ENCODE measurements at regions not wholly inside any gene's neighbourhood (a gene's known extent, or its start where the extent isn't known, plus 50 kb on each side); places are given as distances from the start of the nearest gene placed in this dataset.

DNA sequence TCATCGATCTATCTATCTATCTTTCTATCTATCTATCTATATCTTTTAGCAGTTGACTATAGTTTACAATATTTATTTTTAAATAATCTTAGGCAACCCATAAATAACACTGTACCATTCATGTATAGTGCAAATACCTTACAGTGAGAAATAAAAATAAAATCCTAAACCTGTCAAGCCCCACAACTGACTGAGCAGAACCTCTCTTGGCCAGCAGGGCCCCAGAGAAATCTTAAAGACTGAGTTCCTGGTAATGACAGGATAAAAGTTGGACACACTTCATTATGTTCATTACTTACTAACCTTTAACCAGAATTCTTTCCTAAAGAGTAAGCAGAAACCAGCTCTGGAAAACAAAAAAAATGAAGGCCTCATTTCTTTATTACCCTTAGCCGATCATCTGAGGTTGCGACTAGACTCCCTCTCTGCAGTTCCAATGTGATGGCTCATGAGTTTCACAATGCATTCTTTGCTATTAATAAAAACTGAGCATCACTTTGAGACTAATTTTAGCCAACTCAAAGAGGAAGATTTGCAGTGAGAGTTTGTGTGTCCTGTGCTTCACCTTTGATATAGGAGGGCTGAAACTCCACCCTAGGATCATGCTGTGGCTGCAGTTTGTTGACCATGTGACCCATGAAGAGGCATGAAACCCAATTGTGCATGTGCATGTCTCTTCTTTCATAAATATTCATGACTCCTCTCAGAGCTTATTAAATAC lies 1072.0 kb downstream of the NSUN3 start:
- Histone ChIP-seq H3K9me3 (ENCODE audit: control insufficient read depth, low read depth, low read length) (no peaks in the 10 kb centered on the region), H3K4me3 (ENCODE audit: low read length) (no peak overlapping the region), H3K4me1 (ENCODE audit: control insufficient read depth, low read depth, low read length) (no peaks in the 10 kb centered on the region), H3K9ac (ENCODE audit: low read length) (no peak overlapping the region), H3K27ac (ENCODE audit: low read length) (no peak overlapping the region), H3K36me3 (ENCODE audit: control insufficient read depth, low read depth, low read length) (no peaks in the 10 kb centered on the region), H3K27me3 (ENCODE audit: control insufficient read depth, insufficient read depth, low read length) (no peaks in the 10 kb centered on the region)

DNA sequence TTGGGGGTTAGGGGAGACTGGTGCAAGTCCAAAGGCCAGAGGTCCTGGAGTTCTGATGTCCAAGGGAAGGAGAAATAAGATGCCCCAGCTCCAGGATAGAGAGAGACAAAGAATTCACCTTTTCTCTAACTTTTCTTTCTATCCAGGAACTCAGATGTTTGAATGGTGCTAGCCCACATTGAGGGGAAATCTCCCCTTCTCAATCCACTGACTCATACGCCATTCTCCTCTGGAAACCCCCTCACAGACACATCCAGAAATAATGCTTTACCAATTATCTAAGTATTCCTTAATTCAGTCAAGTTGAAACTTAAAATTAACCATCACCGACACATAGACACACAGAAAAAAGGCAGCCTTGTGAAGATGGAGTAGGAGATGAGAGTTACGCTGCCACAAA lies 1085.2 kb downstream of the NSUN3 start:
- no peaks in the 10 kb centered on the region for H3K27me3 ChIP-seq (ENCODE audit: control insufficient read depth, insufficient read depth, low read length)
- peaks cover 13% of the 10 kb centered on the region for H3K4me1 ChIP-seq (ENCODE audit: control insufficient read depth, low read depth, low read length)
- no peak overlapping the region for H3K4me3 ChIP-seq (ENCODE audit: low read length)
- no peaks in the 10 kb centered on the region for H3K9me3 ChIP-seq (ENCODE audit: control insufficient read depth, low read depth, low read length)
- no peaks in the 10 kb centered on the region for H3K36me3 ChIP-seq (ENCODE audit: control insufficient read depth, low read depth, low read length)
- H3K27ac ChIP-seq (ENCODE audit: low read length) = no peak overlapping the region
- H3K9ac ChIP-seq (ENCODE audit: low read length) = no peak overlapping the region

DNA sequence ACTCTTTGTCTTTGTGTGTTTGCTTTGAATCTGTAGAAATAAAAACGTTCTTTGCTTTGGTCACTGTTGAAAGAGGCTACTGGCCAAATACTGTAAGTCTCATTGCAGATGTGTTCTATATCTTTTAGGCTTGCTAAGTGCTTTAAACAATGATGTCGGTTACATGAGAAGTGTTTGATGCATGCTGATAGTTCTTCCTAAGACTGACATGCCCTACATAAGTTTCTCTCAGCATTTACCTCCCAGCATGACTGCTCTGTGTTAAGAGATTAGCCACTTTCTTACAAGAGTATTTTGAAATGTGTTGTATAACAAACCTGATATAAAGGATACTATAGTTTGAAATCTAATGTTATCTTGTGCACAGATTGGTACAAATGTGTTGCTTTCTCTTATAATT lies 1088.7 kb downstream of the NSUN3 start:
- no peak overlapping the region for H3K4me3 ChIP-seq (ENCODE audit: low read length)
- H3K9ac ChIP-seq (ENCODE audit: low read length) = no peak overlapping the region
- no peaks in the 10 kb centered on the region for H3K9me3 ChIP-seq (ENCODE audit: control insufficient read depth, low read depth, low read length)
- peaks cover 7% of the 10 kb centered on the region for H3K4me1 ChIP-seq (ENCODE audit: control insufficient read depth, low read depth, low read length)
- H3K27ac ChIP-seq (ENCODE audit: low read length) = no peak overlapping the region
- no peaks in the 10 kb centered on the region for H3K27me3 ChIP-seq (ENCODE audit: control insufficient read depth, insufficient read depth, low read length)
- H3K36me3 ChIP-seq (ENCODE audit: control insufficient read depth, low read depth, low read length) = no peaks in the 10 kb centered on the region

DNA sequence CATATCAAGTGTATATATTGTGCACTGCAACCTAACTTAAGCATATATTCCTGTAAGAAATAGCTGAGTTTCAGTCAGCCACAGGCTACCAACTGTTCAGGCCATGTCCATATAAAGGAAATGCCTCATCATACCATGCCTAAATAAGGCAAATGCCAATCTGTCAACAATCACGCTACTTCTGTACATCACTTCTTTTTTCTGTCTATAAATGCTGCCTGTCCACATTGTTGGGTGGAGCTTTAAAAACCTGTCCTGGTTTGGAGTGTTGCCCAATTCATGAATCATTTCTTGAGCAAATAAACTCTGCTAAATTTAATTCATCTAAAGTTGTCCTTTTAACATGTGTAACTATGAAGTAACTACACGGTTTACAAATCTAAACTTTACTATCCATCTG lies 1091.9 kb downstream of the NSUN3 start:
- Histone ChIP-seq H3K4me1 (ENCODE audit: control insufficient read depth, low read depth, low read length) (peaks cover 7% of the 10 kb centered on the region), H3K27ac (ENCODE audit: low read length) (no peak overlapping the region), H3K36me3 (ENCODE audit: control insufficient read depth, low read depth, low read length) (no peaks in the 10 kb centered on the region), H3K9ac (ENCODE audit: low read length) (no peak overlapping the region), H3K9me3 (ENCODE audit: control insufficient read depth, low read depth, low read length) (no peaks in the 10 kb centered on the region), H3K27me3 (ENCODE audit: control insufficient read depth, insufficient read depth, low read length) (no peaks in the 10 kb centered on the region), H3K4me3 (ENCODE audit: low read length) (no peak overlapping the region)

DNA sequence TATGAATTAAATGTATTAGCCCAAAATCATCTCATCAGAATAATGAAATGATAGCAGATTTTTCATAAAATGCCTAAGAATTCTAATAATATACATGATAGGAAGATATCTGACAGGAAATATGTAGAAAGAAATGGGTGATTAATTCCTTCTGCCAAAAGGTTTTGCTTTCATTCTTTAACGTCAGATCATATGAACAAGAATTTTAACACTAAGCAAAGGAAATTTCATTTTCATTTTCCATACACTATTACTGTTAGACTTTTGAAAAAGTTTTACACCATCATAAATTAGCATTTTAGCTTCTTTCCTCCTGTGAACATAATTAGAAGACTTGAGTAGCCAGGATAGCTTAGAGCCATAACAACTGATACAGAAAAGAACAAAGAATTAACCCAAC lies 1099.9 kb downstream of the NSUN3 start:
- Histone ChIP-seq H3K27me3 (ENCODE audit: control insufficient read depth, insufficient read depth, low read length) (no peaks in the 10 kb centered on the region), H3K4me1 (ENCODE audit: control insufficient read depth, low read depth, low read length) (no peaks in the 10 kb centered on the region), H3K4me3 (ENCODE audit: low read length) (no peak overlapping the region), H3K27ac (ENCODE audit: low read length) (no peak overlapping the region), H3K36me3 (ENCODE audit: control insufficient read depth, low read depth, low read length) (no peaks in the 10 kb centered on the region), H3K9ac (ENCODE audit: low read length) (no peak overlapping the region), H3K9me3 (ENCODE audit: control insufficient read depth, low read depth, low read length) (no peaks in the 10 kb centered on the region)

DNA sequence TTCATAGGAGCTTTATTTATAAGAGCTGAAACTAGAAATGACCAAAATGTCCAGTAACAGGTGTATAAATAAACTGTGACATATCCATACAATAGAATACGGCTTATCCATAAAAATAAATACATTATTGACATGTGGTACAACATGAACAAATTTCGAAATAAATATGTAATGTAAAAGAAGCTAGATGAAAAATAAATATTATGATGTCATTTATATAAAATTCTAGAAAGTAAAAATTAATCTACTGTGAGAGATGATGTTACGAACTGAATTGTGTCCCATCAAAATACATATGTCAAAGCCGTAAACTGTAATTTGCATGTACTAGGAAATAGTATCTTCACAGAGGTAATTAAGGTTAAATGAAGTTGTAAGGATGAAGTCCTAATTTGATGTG lies 1104.9 kb downstream of the NSUN3 start:
- no peaks in the 10 kb centered on the region for H3K36me3 ChIP-seq (ENCODE audit: control insufficient read depth, low read depth, low read length)
- H3K27me3 ChIP-seq (ENCODE audit: control insufficient read depth, insufficient read depth, low read length) = no peaks in the 10 kb centered on the region
- H3K4me1 ChIP-seq (ENCODE audit: control insufficient read depth, low read depth, low read length) = peaks cover 1% of the 10 kb centered on the region
- no peaks in the 10 kb centered on the region for H3K9me3 ChIP-seq (ENCODE audit: control insufficient read depth, low read depth, low read length)
- no peak overlapping the region for H3K4me3 ChIP-seq (ENCODE audit: low read length)
- H3K9ac ChIP-seq (ENCODE audit: low read length) = no peak overlapping the region
- no peak overlapping the region for H3K27ac ChIP-seq (ENCODE audit: low read length)

DNA sequence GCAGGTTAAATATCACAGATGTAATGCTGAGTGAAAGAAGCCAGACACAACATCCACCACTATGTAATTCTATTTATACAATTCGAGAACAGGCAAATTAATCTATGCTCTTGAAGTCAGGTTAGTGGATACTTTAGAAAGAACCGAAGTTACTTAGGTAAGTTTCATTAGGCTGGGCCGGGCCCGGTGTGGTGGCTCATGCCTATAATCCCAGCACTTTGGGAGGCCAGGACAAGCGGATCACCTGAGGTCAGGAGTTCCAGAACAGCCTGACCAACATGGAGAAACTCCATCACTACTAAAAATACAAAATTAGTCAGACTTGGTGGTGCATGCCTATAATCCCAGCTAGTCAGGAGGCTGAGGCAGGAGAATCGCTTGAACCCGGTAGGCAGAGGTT lies 1105.7 kb downstream of the NSUN3 start:
- Histone ChIP-seq H3K9ac (ENCODE audit: low read length) (no peak overlapping the region), H3K4me1 (ENCODE audit: control insufficient read depth, low read depth, low read length) (peaks cover 3% of the 10 kb centered on the region), H3K9me3 (ENCODE audit: control insufficient read depth, low read depth, low read length) (no peaks in the 10 kb centered on the region), H3K27ac (ENCODE audit: low read length) (no peak overlapping the region), H3K4me3 (ENCODE audit: low read length) (no peak overlapping the region), H3K36me3 (ENCODE audit: control insufficient read depth, low read depth, low read length) (no peaks in the 10 kb centered on the region), H3K27me3 (ENCODE audit: control insufficient read depth, insufficient read depth, low read length) (no peaks in the 10 kb centered on the region)

DNA sequence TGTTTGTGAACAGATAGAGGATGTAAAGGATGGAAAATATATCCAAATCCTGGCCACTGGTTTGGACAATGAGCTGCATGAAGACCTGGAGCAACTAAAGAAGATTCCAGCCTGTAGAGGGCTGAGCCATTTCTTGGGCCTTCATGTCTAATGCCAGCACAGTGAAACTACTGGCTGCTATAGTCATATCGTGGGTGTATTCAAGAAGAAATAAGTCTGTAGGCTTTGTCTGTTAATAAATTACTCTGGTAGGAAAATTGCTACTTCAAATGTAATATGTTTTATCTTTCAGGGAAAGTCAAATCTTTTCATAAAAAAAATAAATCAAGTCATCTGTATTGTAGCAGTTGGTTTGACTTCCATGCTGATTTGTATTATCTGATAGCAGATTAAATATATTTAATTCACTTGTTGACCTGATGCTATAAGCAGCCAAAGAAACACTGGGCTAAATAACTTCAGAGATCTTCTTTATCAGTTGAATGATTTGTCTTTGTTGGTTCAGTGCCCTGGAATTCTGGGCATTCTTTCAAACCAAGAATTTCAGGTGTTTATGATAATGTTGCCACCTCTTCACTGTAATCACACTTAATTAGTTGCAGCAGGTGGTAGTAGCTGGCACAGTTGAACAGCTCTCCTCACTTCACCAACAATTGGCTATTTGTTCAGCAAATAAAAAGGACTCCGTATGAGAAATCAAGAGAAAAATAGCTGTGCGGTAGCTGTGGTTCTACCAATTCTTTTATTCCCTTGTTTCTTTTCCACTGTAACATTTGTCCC lies 1109.5 kb downstream of the NSUN3 start:
- Histone ChIP-seq H3K4me3 (ENCODE audit: low read length) (no peak overlapping the region), H3K9me3 (ENCODE audit: control insufficient read depth, low read depth, low read length) (no peaks in the 10 kb centered on the region), H3K27ac (ENCODE audit: low read length) (no peak overlapping the region), H3K9ac (ENCODE audit: low read length) (no peak overlapping the region), H3K4me1 (ENCODE audit: control insufficient read depth, low read depth, low read length) (peaks cover 3% of the 10 kb centered on the region), H3K36me3 (ENCODE audit: control insufficient read depth, low read depth, low read length) (no peaks in the 10 kb centered on the region), H3K27me3 (ENCODE audit: control insufficient read depth, insufficient read depth, low read length) (no peaks in the 10 kb centered on the region)

DNA sequence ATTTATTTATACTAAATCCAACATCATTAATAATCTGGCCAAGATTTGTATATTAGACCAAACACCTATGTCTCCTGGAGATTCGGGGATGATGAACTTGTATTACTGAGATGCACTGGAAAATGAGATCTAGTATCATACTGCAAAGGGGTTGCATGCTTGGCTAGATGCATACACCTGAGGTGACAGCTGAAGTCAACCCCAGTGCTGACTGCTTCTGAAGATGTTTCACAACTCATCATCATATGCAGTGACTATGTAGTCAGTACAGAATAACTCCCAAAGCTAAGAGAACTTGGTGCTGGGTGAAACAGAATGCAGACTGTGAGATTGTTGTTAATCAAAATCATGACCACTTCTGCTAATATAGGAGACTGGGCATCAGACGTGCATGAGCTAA lies 1114.2 kb downstream of the NSUN3 start:
- Histone ChIP-seq H3K27ac (ENCODE audit: low read length) (no peak overlapping the region), H3K4me3 (ENCODE audit: low read length) (no peak overlapping the region), H3K9me3 (ENCODE audit: control insufficient read depth, low read depth, low read length) (no peaks in the 10 kb centered on the region), H3K9ac (ENCODE audit: low read length) (no peak overlapping the region), H3K36me3 (ENCODE audit: control insufficient read depth, low read depth, low read length) (no peaks in the 10 kb centered on the region), H3K4me1 (ENCODE audit: control insufficient read depth, low read depth, low read length) (peaks cover 3% of the 10 kb centered on the region), H3K27me3 (ENCODE audit: control insufficient read depth, insufficient read depth, low read length) (no peaks in the 10 kb centered on the region)

DNA sequence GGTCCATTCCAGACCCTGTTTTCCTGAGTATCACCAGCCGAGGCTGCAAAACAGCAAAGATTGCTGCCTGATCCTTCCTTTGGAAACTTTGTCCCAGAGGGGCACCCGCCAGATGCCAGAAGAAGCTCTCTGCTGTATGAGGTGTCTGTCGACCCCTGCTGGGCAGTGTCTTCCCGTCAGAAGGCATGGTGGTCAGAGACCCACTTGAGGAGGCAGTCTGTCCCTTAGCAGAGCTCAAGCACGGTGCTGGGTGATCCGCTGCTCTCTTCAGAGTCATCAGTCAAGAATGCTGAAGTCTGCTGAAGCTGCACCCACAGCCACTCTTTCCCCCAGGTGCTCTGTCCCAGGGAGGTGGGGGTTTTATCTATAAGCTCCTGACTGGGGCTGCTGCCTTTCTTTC lies 1121.2 kb downstream of the NSUN3 start:
- no peaks in the 10 kb centered on the region for H3K4me1 ChIP-seq (ENCODE audit: control insufficient read depth, low read depth, low read length)
- no peaks in the 10 kb centered on the region for H3K36me3 ChIP-seq (ENCODE audit: control insufficient read depth, low read depth, low read length)
- H3K27me3 ChIP-seq (ENCODE audit: control insufficient read depth, insufficient read depth, low read length) = no peaks in the 10 kb centered on the region
- no peak overlapping the region for H3K27ac ChIP-seq (ENCODE audit: low read length)
- H3K4me3 ChIP-seq (ENCODE audit: low read length) = no peak overlapping the region
- no peaks in the 10 kb centered on the region for H3K9me3 ChIP-seq (ENCODE audit: control insufficient read depth, low read depth, low read length)
- no peak overlapping the region for H3K9ac ChIP-seq (ENCODE audit: low read length)

DNA sequence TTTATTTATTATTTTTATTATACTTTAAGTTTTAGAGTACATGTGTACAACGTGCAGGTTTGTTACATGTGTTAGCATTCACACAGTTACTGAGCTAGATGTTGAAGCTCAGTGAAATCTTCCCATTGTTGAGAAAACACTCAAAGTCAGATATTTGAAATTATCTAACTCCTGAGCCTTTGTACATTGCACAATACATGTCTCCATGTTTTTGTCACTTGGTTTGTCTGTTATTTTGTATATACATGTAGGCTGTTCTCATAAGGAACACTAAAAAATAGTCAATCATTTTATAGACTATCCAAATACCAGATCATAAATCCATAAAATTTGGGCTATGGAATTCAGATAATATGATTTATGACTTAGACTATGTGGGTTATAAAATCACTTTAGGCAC lies 1126.5 kb downstream of the NSUN3 start:
- Histone ChIP-seq H3K27ac (ENCODE audit: low read length) (no peak overlapping the region), H3K4me3 (ENCODE audit: low read length) (no peak overlapping the region), H3K36me3 (ENCODE audit: control insufficient read depth, low read depth, low read length) (no peaks in the 10 kb centered on the region), H3K9me3 (ENCODE audit: control insufficient read depth, low read depth, low read length) (no peaks in the 10 kb centered on the region), H3K9ac (ENCODE audit: low read length) (no peak overlapping the region), H3K27me3 (ENCODE audit: control insufficient read depth, insufficient read depth, low read length) (no peaks in the 10 kb centered on the region), H3K4me1 (ENCODE audit: control insufficient read depth, low read depth, low read length) (no peaks in the 10 kb centered on the region)

DNA sequence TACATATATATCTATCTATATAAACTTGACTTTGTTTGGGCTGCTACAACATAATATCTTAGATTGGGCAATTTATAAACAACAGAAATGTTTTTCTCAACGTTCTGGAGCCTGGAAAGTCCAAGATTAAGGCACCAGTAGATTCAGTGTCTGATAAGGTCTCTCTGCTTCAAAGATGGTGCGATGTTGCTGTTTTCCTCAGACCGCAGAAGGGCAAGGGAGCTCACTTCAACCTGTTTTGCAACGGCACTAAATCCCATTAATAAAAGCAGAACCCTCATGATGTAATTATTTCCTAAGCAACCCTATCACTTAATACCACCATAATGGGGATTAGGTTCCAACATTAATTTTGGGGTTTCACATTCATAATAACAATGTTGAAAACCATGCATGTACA lies 1134.8 kb downstream of the NSUN3 start:
- Histone ChIP-seq H3K27me3 (ENCODE audit: control insufficient read depth, insufficient read depth, low read length) (no peaks in the 10 kb centered on the region), H3K4me1 (ENCODE audit: control insufficient read depth, low read depth, low read length) (no peaks in the 10 kb centered on the region), H3K36me3 (ENCODE audit: control insufficient read depth, low read depth, low read length) (no peaks in the 10 kb centered on the region), H3K4me3 (ENCODE audit: low read length) (no peak overlapping the region), H3K9ac (ENCODE audit: low read length) (no peak overlapping the region), H3K27ac (ENCODE audit: low read length) (no peak overlapping the region), H3K9me3 (ENCODE audit: control insufficient read depth, low read depth, low read length) (no peaks in the 10 kb centered on the region)

All from iPS-18a (cell line).